Fibroblast of mammary gland (primary cell): ENCODE measurements at regions not wholly inside any gene's neighbourhood (a gene's known extent, or its start where the extent isn't known, plus 50 kb on each side); places are given as distances from the start of the nearest gene placed in this dataset.

Experiments
- DNase-seq: peaks from one replicate; pipeline ENCODE4 v3.0.0-alpha.2; 2010; ENCODE audit warnings: low read depth
- H3K4me3 ChIP-seq: 2 replicates; pipeline ENCODE4 v1.5.1; 2011; ENCODE audit warnings: low read depth, mild to moderate bottlenecking, low read length, moderate library complexity; ENCODE audit not compliant: control insufficient read depth
- CTCF ChIP-seq: conservative IDR thresholded peaks from 2 replicates; pipeline ENCODE4 v1.5.1; 2011; ENCODE audit warnings: low read depth, low read length, inconsistent platforms; ENCODE audit not compliant: control insufficient read depth, insufficient read depth

GRCh38 chr12:114879354-114879753 is 195.4 kb upstream of the TBX3 start:
- H3K4me3 ChIP-seq, result no peak overlapping the region
- TF ChIP-seq CTCF, result no peak

GRCh38 chr12:114878781-114879180 is 194.8 kb upstream of the TBX3 start:
- no peak for DNase-seq
- no peak for TF ChIP-seq CTCF
- H3K4me3 ChIP-seq, result no peak overlapping the region

More at GRCh38 chr12:114879354-114879753, 195.4 kb upstream of the TBX3 start:
- no peak for DNase-seq

- no peak for DNase-seq
- no peak for TF ChIP-seq CTCF
Measured at GRCh38 chr12:114876968-114877680, 193.1 kb upstream of the TBX3 start.

GRCh38 chr12:114875313-114875712 is 191.3 kb upstream of the TBX3 start:
- no peak overlapping the region for H3K4me3 ChIP-seq
- no peak for TF ChIP-seq CTCF
- no peak for DNase-seq

More at GRCh38 chr12:114876968-114877680, 193.1 kb upstream of the TBX3 start:
- H3K4me3 ChIP-seq, result no peak overlapping the region

GRCh38 chr12:114873656-114874055 is 189.7 kb upstream of the TBX3 start:
- no peak for TF ChIP-seq CTCF
- no peak overlapping the region for H3K4me3 ChIP-seq
- DNase-seq, result no peak

GRCh38 chr12:114868995-114869834 is 185.2 kb upstream of the TBX3 start:
- no peak for TF ChIP-seq CTCF
- peak; percentile 91 for DNase-seq

More at GRCh38 chr12:114868995-114869834, 185.2 kb upstream of the TBX3 start:
- H3K4me3 ChIP-seq, result no peak overlapping the region
